OCI-LY3 (cell line): ENCODE measurements at regions not wholly inside any gene's neighbourhood (a gene's known extent, or its start where the extent isn't known, plus 50 kb on each side); places are given as distances from the start of the nearest gene placed in this dataset.

Experiments
- EZH2phosphoT487 ChIP-seq: fragments of 200-600 bp; shearing (Covaris generic); IDR thresholded peaks from 2 replicates; pipeline ENCODE4 v1.6.1; 2018; ENCODE audit warnings: antibody characterized with exemption, mixed run types, low read depth
- TF ChIP-seq, protein P1 (sequence below): fragments of 200-600, 300-600 bp; sonication (generic); IDR thresholded peaks from 2 replicates; pipeline ENCODE4 v1.5.1; 2014; ENCODE audit warnings: antibody characterized with exemption, low read length, low read depth

GRCh38 chr3:6560259-6560658 lies 300.7 kb upstream of the GRM7 start:
- TF ChIP-seq, protein P1, sequence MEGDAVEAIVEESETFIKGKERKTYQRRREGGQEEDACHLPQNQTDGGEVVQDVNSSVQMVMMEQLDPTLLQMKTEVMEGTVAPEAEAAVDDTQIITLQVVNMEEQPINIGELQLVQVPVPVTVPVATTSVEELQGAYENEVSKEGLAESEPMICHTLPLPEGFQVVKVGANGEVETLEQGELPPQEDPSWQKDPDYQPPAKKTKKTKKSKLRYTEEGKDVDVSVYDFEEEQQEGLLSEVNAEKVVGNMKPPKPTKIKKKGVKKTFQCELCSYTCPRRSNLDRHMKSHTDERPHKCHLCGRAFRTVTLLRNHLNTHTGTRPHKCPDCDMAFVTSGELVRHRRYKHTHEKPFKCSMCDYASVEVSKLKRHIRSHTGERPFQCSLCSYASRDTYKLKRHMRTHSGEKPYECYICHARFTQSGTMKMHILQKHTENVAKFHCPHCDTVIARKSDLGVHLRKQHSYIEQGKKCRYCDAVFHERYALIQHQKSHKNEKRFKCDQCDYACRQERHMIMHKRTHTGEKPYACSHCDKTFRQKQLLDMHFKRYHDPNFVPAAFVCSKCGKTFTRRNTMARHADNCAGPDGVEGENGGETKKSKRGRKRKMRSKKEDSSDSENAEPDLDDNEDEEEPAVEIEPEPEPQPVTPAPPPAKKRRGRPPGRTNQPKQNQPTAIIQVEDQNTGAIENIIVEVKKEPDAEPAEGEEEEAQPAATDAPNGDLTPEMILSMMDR: no peak
- no peak for TF ChIP-seq EZH2phosphoT487
